Osteocyte (in vitro differentiated cells): ENCODE measurements at regions not wholly inside any gene's neighbourhood (a gene's known extent, or its start where the extent isn't known, plus 50 kb on each side); places are given as distances from the start of the nearest gene placed in this dataset.

Experiments
- DNase-seq: peaks from one replicate; pipeline ENCODE4 v3.0.0; 2021; ENCODE audit warnings: mixed read lengths; ENCODE audit not compliant: unreplicated experiment; ENCODE audit errors: extremely low spot score
- H3K27ac Mint-ChIP-seq: one replicate; pipeline ENCODE4 v1.8.0; 2021; ENCODE audit warnings: mild to moderate bottlenecking, mixed read lengths; ENCODE audit not compliant: unreplicated experiment
- H3K27me3 Mint-ChIP-seq: one replicate; pipeline ENCODE4 v1.8.0; 2021; ENCODE audit warnings: mixed read lengths; ENCODE audit not compliant: unreplicated experiment
- H3K36me3 Mint-ChIP-seq: one replicate; pipeline ENCODE4 v1.8.0; 2021; ENCODE audit warnings: mixed read lengths; ENCODE audit not compliant: unreplicated experiment
- H3K4me1 Mint-ChIP-seq: one replicate; pipeline ENCODE4 v1.8.0; 2021; ENCODE audit warnings: mixed read lengths; ENCODE audit not compliant: unreplicated experiment
- H3K4me3 Mint-ChIP-seq: one replicate; pipeline ENCODE4 v1.8.0; 2021; ENCODE audit warnings: mild to moderate bottlenecking, moderate library complexity, mixed read lengths; ENCODE audit not compliant: unreplicated experiment
- H3K9me3 Mint-ChIP-seq: one replicate; pipeline ENCODE4 v1.8.0; 2021; ENCODE audit warnings: mixed read lengths; ENCODE audit not compliant: unreplicated experiment
- TF ChIP-seq, protein P1 (sequence below): fragments of 200-600 bp; sonication (generic); IDR thresholded peaks from 2 replicates; pipeline ENCODE4 v1.5.0; 2021; ENCODE audit warnings: antibody characterized with exemption, mild to moderate bottlenecking, moderate library complexity

DNA sequence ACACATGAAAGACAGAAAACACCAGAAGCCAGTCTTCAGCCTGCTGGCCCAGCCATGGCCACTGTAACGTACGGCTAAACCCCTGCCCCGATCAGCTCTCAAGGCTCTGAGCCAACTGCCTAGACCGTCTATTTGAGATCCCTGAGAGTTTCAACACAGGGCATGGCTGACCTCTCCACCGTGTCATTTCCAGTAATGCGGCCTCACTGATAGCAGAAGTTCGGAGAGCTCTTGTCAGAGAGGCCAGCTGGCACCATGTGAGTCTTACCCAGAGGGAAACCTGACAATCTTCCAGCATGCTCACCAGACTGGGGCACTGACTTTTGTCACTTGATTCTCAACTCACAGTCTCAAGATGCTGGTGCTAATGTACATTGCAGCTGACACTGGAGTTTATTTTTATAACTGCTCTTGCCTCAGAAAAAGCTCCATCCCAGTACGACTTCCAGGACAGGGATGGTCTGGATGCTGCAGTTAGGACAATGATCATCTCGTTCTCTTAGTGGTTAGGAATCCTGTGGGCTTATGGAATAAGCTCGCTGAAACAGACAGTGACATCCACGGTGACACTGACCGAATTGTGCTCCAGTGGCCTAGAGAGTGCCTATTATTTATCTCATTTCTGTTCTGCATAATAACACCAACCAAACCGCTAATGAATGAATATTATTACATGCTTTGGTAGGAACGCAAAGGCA, 372.7 kb downstream of the ICE1 start:
- Mint-ChIP-seq H3K27ac (no peak overlapping the region), H3K4me1 (no peaks in the 10 kb centered on the region), H3K36me3 (no peaks in the 10 kb centered on the region), H3K9me3 (no peaks in the 10 kb centered on the region), H3K4me3 (no peak overlapping the region), H3K27me3 (no peaks in the 10 kb centered on the region)
- TF ChIP-seq, protein P1, sequence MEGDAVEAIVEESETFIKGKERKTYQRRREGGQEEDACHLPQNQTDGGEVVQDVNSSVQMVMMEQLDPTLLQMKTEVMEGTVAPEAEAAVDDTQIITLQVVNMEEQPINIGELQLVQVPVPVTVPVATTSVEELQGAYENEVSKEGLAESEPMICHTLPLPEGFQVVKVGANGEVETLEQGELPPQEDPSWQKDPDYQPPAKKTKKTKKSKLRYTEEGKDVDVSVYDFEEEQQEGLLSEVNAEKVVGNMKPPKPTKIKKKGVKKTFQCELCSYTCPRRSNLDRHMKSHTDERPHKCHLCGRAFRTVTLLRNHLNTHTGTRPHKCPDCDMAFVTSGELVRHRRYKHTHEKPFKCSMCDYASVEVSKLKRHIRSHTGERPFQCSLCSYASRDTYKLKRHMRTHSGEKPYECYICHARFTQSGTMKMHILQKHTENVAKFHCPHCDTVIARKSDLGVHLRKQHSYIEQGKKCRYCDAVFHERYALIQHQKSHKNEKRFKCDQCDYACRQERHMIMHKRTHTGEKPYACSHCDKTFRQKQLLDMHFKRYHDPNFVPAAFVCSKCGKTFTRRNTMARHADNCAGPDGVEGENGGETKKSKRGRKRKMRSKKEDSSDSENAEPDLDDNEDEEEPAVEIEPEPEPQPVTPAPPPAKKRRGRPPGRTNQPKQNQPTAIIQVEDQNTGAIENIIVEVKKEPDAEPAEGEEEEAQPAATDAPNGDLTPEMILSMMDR = no peak
- DNase-seq = no peak

DNA sequence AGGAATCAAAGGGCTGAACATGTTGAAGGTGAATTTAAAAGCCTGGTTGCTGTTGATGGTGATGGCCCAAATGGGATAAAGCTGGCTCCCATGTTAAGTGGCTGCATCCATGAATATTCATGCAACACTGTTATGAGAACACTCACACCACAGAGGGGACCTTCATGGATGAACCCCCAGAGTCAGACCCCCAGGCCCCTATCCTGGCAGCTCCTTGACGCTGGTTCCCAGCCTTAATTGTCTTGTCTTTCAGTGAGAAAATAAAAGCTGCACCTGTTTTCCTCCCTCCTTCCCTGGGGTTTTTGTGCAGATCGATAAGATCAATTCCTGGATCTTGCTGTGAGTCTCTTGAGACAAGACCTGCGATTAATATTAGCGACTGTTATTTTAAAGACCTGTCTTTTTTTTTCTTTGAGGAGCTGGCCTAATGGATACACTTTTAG, 371.7 kb downstream of the ICE1 start:
- H3K4me1 Mint-ChIP-seq = no peaks in the 10 kb centered on the region
- no peak for DNase-seq
- H3K27me3 Mint-ChIP-seq = no peaks in the 10 kb centered on the region
- no peaks in the 10 kb centered on the region for H3K36me3 Mint-ChIP-seq
- TF ChIP-seq, protein P1 = no peak
- H3K27ac Mint-ChIP-seq = no peak overlapping the region
- no peaks in the 10 kb centered on the region for H3K9me3 Mint-ChIP-seq
- no peak overlapping the region for H3K4me3 Mint-ChIP-seq

DNA sequence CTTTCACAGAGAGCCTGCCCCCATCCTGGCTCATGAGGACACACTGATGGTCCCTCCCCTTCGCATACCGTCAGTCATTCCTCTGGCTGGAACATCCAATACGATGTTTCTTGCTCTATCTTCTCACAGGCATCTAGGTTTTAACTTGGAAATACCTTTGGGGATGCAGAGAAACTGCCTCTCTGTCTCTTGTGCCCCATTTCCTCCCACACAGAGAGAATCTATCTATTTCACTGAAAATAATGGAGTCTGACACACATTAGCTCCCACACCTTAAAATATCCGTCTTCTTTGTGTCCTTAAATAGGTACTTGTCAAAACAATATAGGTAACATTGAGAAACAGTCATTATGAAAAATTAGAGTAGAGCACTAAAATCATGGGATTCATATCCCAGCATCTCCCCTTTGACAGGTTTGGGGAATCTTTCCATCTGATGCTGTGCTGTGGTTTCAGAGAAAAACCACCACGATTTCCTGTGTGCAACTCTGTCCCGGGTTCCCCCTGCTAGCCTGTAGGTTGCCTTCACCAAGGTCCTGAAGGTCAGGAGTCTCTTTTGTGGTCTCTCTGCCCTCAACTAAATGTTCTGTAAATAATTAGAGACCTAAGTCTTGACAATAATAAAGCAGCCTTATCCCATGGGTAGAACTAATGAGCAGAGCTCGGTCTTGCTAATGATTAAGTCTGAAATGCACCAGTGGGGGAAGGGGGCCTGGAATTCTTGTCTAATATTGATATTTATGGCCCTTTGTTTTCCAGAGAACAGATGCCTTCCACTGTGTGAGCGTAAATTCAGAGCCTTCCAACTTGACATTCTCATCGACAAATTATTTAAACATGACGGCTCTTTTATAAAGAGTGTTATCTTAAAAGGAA, 371.0 kb downstream of the ICE1 start:
- DNase-seq = no peak
- Mint-ChIP-seq H3K27me3 (no peaks in the 10 kb centered on the region), H3K4me1 (no peaks in the 10 kb centered on the region), H3K4me3 (no peak overlapping the region), H3K9me3 (no peaks in the 10 kb centered on the region), H3K36me3 (no peaks in the 10 kb centered on the region), H3K27ac (no peak overlapping the region)
- TF ChIP-seq, protein P1 = no peak

DNA sequence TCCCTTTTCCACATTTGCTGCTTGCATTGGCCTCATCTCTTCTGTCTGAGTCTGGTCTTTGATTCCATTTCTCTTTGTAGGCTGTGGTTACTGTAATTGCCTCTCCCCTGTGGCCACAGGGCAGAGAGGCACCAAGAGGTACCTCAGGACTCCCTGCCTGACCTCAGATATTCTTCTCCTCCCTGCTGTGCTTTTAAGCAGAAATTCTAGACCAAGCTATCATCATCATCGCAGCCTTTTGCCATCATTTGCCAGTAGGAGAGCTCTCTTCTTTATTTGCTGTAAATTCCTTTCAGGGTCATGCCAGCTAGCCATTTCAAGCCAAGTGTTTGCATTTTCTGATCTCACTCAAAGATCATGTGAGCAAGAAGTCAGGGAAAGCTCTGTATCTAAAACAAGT, 369.6 kb downstream of the ICE1 start:
- TF ChIP-seq, protein P1 = no peak
- Mint-ChIP-seq H3K4me1 (no peaks in the 10 kb centered on the region), H3K27ac (no peak overlapping the region), H3K4me3 (no peak overlapping the region), H3K9me3 (peaks cover 6% of the 10 kb centered on the region), H3K36me3 (no peaks in the 10 kb centered on the region), H3K27me3 (no peaks in the 10 kb centered on the region)
- DNase-seq = no peak

DNA sequence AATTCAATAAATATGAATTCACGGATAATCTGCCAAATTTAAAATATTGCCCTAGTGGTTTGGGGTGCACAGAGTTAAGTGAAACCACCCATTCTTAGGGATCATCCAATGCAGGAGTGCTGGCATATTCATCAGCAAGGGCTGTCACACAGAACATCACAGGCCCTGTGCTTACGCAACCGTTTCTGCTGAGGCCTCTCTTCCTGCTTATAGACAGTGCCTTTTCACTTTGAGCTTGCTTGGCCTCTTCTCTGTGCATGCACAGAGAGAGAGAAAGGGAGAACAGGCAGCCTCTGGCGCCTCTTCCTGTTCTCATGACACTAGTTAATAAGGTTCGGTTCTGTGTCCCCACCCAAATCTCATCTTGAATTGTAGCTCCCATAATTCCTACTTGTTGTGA, 366.3 kb downstream of the ICE1 start:
- Mint-ChIP-seq H3K4me3 (no peak overlapping the region), H3K4me1 (no peaks in the 10 kb centered on the region), H3K27ac (no peak overlapping the region), H3K27me3 (no peaks in the 10 kb centered on the region), H3K36me3 (no peaks in the 10 kb centered on the region), H3K9me3 (peaks cover 9% of the 10 kb centered on the region)
- TF ChIP-seq, protein P1 = no peak
- DNase-seq = no peak
